ENCODE measurements at regions not wholly inside any gene's neighbourhood (a gene's known extent, or its start where the extent isn't known, plus 50 kb on each side); places are given as distances from the start of the nearest gene placed in this dataset.

GRCh38 chr7:155372782-155373358 is 75.2 kb downstream of the INSIG1 start:
- TF ChIP-seq CTCF (IDR thresholded peaks at IDR 0.05; ENCODE audit: insufficient read depth, low read depth, low read length), result no peak
- TF ChIP-seq EZH2 (IDR thresholded peaks at IDR 0.05; ENCODE audit: insufficient read depth, low read length), result no peak
